ENCODE measurements at regions not wholly inside any gene's neighbourhood (a gene's known extent, or its start where the extent isn't known, plus 50 kb on each side); places are given as distances from the start of the nearest gene placed in this dataset.

DNA sequence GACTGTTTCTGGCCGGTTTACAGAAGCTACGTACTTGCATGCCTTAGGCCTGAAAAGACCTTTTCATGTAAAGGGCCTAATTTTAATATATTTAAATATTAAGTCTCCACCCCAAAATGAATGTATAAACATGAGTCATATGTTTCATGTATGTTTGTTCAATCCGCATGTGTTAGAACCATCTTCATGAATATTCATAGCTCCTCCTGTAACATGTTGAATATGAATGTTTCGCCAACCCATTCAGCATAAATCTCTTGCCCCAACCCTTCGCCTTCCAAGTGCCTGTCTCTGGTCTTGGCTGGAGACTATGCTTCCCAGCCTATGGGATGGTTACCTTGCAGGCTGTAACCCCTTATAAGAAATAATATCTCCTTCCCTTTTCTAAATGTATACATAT lies 212.5 kb downstream of the SCG2 start:
- DNase-seq (ENCODE audit: low spot score), result no peak

DNA sequence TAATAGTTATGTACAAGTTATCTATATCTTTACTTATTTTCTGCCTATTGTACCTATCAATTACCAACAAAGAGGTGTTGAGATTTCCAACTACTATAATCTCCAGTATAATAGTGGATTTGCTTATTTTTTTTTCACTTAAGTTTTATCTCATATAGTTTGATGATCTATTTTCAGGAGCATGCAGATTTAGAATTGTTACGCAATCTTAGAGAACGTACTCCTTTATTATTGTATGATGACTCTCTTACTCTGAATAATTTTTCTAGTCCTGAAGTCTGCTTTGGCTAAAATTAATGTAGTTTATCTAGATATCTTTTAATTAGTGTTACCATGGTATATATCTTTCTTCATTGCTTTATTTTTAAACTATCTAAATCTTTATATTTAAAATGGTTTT lies 205.2 kb downstream of the SCG2 start:
- no peak for DNase-seq (ENCODE audit: low spot score)

DNA sequence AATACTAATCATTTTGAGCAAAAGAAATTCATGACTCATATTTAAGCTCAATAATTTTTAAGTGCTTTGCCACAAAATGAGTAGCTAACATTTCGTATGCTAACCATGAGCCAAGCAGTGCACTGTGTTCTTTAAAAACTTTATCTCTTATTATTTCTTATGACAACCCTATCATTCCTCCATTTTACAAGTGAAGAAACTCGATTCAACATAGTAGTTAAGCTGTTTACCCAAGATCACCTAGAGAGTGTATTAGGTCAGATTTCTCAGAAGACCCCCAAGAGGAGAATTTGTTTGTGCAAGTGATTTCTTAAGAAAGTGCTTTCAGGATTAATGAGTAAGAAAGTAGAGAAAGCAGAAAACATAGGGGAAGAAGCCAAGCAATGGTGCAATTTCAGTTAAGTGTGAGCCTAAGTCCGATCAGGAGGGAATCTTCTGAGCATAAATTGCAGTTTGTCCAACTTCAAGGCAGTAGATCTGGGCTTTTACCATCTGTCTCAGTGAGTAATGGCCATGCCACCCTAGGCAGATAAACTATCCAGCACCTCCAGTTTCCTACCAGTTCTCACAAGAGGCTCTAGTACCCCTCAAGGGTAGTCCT lies 202.7 kb downstream of the SCG2 start:
- DNase-seq (ENCODE audit: low spot score), result no peak

DNA sequence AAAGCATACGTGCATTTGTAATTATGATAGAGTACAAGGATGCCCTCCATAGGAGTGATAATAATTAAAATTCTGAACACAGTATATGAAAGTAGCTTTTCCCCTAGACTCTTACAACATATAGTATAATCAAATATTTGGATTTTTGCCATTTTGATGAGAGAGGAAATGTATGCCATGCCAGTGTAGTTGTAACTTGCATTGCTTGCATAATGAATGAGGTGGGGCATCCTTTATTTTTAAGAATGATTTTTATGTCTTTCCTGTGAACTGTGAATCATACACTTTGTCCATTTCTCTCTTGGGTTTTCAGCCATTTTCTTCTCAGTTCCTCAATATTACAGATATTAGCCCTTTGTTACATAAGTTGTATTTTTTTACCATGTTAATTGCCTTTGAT lies 197.5 kb downstream of the SCG2 start:
- no peak for DNase-seq (ENCODE audit: low spot score)

DNA sequence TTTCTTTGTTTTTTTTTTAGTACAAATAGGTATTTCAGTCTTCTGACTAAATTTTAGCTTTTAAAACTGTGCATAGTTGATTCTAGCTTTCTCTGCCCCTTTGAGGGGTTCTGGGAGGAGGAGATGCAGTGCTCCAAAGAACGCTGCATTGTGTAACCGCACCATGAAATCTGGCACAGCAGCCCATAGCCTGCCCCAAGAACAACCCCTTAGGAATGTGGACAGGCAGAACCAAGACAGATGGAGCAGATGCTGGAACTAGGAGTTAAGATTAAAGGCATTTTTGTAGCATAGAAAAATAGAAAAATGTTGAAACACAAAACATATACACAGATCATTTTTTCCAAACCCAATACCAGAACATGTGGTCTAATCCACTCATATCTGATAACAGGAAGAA lies 187.5 kb downstream of the SCG2 start:
- no peak for DNase-seq (ENCODE audit: low spot score)

DNA sequence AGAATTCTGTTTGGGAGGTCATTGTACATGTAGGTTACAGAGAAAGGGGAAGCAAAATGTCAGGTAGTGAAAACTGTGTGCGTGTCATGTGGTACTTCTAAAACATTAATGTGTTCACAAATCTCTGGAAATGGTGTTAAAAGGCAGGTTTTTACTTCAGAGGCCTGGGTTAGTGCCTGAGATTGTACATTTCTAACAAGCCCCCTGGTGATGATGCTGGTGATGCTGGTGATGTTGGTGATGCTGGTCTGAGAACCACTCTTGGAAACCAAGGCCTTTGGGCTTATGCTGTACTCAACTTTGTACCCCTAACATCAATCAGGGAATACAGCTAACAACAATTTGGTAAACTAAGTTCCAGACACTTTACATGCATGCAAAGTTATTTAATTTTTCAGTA lies 187.1 kb downstream of the SCG2 start:
- DNase-seq (ENCODE audit: low spot score), result no peak

DNA sequence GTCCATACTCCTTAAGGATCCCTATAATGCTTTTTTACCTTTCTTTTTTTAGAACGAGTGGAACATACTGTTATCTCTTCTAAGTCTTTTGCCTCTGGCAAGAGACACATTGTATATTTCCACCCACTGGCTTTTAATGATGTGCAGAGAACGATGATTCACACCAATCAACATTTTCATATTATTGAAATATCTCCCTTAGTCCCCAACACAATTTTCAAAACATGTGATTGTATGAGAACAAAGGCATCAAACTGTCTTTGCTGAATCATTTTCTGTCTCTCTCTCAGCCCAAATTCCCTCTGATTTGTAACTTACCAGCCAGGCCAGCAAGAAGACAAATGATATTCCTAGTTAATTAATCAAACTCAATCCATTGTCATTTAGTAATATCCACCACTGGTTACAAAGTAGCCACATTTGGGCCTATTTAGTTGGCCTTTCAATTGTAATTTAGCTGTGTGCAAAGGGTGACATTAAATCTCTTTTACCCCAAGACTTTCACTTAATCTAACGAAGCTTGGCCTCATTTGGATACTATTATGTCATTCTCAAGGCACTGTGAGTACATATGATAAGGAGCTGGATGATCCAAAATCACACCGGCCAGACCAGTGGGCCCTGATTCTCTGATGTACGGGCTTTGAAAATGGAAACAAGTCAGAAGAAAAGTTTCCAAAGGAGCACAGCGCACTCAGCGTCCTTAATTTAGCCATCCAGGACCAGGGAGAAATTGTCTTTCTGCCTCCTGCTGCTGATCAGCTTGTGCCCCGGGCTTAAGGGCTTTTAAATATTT lies 185.1 kb downstream of the SCG2 start:
- no peak for DNase-seq (ENCODE audit: low spot score)

DNA sequence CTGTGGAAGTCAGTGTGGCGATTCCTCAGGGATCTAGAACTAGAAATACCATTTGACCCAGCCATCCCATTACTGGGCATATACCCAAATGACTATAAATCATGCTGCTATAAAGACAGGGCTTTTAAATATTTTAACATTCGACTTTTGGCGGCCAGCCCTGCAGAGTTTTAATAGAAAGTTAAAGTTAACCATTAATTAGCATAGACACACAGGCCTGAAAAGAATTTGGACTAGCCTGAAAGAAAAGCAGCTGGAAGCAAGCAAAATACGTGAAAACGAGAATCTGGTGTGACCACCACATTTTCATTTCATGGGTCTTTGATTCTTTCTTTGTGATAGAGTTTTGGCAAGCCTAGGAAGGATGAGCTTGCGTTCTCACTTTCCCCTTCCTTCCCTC lies 184.0 kb downstream of the SCG2 start:
- no peak for DNase-seq (ENCODE audit: low spot score)

DNA sequence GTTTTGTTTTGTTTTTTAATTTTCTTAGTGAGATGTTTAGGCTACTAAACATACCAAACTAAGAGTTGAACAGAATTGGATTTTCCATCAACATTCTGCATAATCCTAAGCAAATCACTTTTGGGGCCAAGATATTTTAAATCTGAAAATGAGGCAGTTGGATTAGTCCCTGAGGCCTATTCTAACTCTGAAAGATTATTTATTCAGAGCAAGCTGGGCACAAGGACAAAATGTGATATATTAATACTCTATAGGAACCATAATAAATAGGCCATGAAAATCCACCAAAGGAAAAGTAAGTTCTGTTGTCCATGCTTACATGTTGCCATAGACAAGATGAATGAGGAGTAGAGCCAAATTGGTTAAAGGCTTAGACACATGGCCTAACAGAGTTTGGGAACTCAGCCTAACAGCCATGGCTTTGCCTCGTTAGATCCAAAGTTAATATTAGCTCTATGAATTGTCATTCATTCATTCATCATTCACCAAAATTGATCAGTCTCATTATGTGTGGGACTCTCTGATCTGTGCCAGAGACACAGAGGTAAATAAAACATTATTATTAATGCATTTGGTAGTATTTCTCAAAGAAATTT lies 183.5 kb downstream of the SCG2 start:
- DNase-seq (ENCODE audit: low spot score), result no peak

DNA sequence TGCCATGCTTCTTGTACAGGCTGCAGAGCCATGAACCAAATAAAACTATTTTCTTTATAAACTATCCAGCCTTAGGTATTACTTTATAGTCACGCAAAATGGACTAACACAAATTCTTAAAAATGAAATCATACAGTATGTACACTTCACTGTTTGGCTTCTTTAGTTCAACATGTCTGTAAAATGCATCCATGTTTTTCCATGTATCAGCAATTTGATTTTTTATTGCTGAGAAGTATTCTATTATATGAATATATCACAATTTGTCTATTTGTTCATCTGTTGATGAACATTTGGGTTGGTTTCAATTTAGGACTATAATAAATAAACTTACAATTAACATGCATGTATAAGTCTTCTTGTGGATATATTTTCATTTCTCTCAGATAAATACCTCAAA lies 182.1 kb downstream of the SCG2 start:
- DNase-seq (ENCODE audit: low spot score), result no peak

DNA sequence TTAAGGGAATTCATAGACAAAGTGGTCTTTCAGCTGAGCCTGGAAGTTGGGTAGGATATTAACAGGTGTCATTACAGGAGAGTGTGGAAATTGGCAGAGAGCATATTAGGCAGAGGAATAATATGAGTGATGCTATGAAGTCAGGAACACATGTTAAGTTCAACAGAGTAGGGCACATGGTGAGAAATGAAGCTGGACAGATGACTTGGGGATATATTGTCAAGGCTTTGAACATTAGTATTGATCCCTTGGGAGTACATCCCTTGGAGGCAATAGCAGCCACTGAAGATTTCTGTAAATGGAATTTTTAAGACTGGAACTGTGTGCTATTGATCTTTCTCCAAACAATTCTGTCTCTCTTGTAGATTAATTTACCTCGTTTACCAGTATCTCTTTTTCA lies 170.7 kb downstream of the SCG2 start:
- DNase-seq (ENCODE audit: low spot score), result no peak

DNA sequence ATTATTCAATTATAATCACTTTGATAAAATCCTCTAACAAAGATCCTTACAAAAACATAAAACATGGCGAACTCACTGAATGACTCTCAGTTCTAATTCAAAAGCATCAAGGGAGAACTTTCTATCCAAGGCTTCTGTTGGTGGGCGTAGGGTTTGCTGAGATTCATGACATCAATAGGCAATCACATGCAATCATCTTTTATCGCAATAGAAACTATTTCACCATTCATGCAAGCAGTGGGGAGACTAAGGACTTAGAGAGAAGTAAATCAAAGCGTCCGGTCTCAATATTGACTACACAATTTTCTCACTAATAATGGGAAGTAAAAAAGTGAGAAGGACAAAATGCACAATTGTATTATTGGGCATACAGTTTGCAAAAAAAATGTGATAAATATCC lies 168.7 kb downstream of the SCG2 start:
- DNase-seq (ENCODE audit: low spot score), result no peak

DNA sequence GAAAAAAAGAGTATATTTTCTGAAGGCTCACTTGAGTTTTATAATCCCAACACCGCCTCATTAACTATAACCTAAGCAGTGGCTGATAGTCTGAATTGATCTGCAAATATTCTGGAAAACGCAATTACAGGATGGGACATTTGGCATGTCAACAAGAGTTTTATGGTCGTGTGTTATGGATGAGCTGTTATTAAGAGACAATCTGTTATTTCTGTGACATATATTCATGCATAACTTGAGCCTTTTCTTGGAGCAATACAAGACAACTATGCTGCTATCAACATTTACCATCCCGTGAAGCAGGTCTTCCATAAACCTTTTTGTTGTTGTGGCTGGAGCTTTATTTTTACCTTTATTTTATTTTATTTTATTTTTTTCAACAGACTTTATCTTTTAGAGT lies 164.4 kb downstream of the SCG2 start:
- no peak for DNase-seq (ENCODE audit: low spot score)

DNA sequence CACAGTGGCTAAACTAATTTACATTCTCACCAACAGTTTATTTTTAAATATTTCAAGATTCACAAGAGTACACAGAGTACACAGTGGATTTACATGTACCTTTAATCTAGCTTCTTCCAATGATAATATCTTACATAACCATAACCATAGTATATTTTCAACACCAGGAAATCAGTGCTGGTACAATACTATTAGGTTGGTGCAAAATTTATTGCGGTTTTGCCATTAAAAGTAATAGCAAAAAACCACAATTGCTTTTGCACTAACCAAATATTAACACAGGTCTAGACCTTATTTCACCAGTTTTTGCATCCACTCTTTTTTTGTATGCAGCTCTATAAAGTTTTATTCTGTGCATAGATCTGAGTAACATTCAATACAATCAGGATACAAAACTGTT lies 163.0 kb downstream of the SCG2 start:
- no peak for DNase-seq (ENCODE audit: low spot score)

DNA sequence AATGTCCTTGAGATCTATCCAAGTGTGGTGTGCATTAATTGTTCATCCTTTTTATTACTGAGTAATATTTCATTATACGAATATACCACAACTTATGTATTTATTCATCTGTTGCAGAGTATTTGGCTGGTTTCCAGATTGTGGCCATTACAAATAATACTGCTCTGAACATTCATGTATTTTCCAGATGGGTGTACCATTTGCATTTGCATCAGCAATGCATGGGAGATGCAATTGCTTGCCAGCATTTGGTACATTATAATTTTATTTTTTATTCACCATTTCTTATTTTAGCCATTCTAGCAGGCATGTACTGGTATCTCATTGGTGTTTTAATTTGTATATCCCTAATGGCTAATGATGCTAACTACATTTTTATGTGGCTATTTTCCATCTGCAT lies 162.4 kb downstream of the SCG2 start:
- no peak for DNase-seq (ENCODE audit: low spot score)

DNA sequence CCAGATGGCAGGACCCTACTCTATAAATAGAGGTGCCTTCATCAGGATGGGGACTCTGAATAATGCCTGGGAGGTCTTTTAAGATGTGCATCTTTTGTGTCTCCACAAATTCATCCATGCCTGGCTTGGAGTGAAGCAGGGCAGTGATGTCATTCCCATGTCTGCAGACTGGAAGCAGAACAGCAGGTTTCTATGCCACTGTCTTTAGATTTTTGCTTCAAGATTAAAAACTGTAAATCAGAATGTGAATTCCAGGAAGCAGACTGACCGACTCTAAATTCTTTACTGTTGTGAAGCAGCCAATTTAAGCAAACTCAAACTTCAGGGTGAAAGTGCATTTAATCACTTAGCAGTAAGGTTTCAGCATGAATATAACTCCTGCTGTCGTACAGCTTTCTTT lies 159.3 kb downstream of the SCG2 start:
- DNase-seq (ENCODE audit: low spot score), result no peak

DNA sequence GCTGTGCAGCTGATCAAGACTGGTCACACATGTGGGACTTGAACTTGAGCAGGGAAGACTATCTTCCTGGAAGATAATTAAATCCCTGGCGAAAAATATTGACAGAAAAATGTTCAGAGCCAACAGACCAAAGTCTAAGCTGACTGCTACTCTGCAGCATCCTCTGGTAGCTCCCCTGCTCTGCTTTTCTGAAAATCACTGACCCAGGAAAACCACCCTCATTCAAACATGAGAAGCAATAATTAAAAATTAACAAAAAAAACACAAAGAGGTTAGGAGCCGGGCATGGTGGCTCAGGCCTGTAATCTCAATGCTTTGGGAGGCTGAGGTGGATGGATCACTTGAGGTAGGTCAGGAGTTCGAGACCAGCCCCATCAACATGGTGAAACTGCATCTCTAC lies 151.9 kb downstream of the SCG2 start:
- DNase-seq (ENCODE audit: low spot score), result no peak

DNA sequence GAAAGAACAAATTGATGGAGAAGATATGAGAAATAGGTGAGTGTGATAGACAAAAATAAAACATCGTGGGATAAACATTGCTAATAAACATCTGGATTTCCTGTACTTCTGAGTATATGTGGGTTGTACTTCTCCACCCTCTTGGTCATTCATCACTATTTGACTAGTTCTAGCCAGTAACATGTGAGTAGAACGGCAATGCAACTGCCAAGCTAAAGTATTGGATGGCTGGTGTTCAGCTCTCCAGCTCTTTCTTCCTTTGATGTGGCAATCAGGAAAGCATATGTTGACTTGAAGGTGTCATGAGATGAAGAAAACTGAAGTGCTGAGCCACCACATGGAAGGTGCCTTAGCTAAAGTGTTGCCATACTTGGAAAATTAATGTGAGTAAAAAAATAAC lies 144.9 kb downstream of the SCG2 start:
- DNase-seq (ENCODE audit: low spot score), result no peak

DNA sequence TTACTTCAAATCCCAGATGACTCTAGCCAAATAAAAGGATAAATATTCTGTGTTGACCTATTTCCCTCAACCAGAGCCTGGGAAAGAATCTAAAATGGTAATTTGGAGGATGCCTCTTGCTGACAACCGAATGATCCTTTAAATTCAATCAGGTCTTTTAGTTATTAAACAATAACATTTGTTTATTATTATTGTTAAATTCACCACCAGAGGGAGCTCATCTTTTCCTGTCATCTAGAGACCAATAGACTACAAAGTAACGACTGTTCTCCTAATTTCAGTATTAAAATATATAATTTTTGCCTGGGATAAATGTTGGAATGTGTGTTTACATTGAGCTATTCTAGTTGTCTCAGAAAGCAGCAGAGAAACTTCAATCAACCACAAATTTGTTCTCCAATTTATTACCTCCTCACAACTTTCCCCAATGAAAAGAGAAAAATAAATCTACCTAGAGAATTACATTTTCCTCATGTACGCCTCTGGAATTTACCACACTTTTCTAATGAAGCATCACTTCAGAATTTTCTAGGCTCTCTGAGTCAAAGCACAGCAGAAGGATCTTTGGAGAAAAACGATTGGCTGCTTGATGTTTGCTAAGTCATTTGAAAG lies 142.7 kb downstream of the SCG2 start:
- peak; percentile 32 for DNase-seq (ENCODE audit: low spot score)

DNA sequence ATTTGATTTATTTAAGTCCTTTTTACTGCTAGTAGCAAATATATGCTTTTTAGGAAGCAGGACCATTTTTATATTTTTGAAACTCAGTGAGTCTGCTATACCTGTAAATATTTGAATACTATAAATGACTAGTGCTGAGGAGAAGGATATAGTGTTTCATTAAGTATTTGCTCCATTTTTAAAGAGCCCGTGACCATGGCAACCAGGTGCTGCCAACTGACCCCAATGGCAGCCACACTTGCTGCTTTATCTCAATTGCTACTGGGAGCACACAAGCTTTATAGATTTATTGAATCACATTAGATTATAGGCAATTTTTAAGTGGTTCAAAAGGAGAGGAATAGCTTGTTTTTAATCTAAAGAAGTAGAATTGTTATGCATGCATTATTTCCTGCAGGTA lies 142.0 kb downstream of the SCG2 start:
- no peak for DNase-seq (ENCODE audit: low spot score)

DNA sequence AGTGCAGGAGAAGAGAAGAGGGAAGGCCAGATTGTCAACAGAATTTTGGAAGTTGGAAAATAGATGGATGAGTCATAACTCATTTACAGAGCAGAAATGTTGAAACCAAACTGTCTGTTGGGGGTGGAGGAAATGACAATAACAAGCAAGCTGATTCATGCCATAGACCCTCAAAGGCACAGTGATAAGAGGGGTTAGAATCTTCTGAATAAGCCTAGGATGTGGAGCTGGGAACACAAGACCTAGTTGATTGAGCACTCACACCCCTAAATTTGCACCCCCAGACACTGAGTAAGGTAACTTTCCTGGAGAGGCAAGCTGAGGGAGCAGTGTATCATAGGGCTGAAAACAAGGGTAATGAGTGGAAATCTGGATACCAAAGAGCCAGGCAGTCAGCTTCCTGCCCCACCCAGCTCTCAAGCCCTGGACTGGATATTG lies 141.4 kb downstream of the SCG2 start:
- no peak for DNase-seq (ENCODE audit: low spot score)

DNA sequence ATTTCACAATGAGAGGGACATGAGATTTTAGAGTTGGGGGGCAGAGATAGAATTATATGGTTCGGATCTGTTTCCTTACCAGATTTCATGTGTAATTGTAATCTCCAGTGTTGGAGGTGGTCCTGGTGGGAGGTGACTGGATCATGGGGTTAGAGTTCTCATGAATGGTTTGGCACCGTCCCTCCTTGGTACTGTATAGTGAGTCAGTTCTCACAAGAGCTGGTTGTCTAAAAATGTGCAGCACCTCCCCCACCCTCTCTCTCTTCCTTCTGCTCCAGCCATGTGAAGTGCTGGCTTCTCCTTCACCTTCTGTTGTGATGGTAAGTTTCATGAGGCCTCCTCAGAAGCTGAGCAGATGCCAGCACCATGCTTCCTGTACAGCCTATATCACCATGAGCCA lies 138.1 kb downstream of the SCG2 start:
- no peak for DNase-seq (ENCODE audit: low spot score)

DNA sequence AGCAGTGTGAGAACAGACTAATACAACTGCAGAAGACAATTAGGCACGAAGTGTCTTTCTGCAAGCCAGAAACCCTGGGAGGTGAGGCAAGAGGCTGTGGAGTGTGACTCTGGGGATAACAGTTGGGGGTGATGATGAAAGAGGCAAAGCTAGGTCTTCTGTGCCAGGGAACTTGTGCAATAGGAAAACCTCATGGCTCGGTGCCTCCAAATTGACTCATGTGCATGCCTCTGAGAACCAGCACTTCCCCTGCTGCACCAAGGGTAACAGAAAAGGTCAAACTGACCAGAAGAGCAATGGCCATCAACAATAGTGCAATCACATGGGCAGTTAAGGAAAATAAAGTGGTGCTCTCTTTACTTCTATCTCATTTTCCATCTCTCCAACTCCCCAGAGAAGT lies 136.4 kb downstream of the SCG2 start:
- DNase-seq (ENCODE audit: low spot score), result peak; percentile 37
